Mesenchymal stem cell (in vitro differentiated cells and primary cell): ENCODE measurements at regions not wholly inside any gene's neighbourhood (a gene's known extent, or its start where the extent isn't known, plus 50 kb on each side); places are given as distances from the start of the nearest gene placed in this dataset.

Source experiments
- DNase-seq: peaks from one replicate; pipeline ENCODE4 v3.0.0-alpha.2; 2013
- H2AFZ ChIP-seq: one replicate; pipeline ENCODE4 v1.6.1; 2013; ENCODE audit warnings: low read depth, mild to moderate bottlenecking, control low read depth, inconsistent platforms, low read length, moderate library complexity
- H2AK5ac ChIP-seq: 2 replicates; pipeline ENCODE4 v1.6.1; 2013; ENCODE audit warnings: low read length, moderate library complexity, mild to moderate bottlenecking, inconsistent platforms; ENCODE audit not compliant: severe bottlenecking
- H2BK120ac ChIP-seq: one replicate; pipeline ENCODE4 v1.6.1; 2013; ENCODE audit warnings: low read depth, mild to moderate bottlenecking, inconsistent platforms, low read length, moderate library complexity
- H2BK12ac ChIP-seq, 2 experiments: one replicate each; pipeline ENCODE4 v1.6.1; 2013; ENCODE audit warnings: inconsistent platforms in 2 of 2, low read length in 2 of 2, mild to moderate bottlenecking in 2 of 2, moderate library complexity in 2 of 2, control low read depth in 1 of 2
- H2BK15ac ChIP-seq: one replicate; pipeline ENCODE4 v1.6.1; 2013; ENCODE audit warnings: mild to moderate bottlenecking, low read depth, inconsistent platforms; ENCODE audit not compliant: poor library complexity, severe bottlenecking
- H2BK5ac ChIP-seq: 2 replicates; pipeline ENCODE4 v1.6.1; 2013; ENCODE audit warnings: low read depth, mild to moderate bottlenecking, low read length, control low read depth, inconsistent platforms; ENCODE audit not compliant: poor library complexity, severe bottlenecking
- H3K14ac ChIP-seq, 2 experiments: one replicate each; pipeline ENCODE4 v1.6.1; 2013; ENCODE audit warnings: inconsistent platforms in 2 of 2, low read length in 2 of 2, control low read depth in 1 of 2, mild to moderate bottlenecking in 1 of 2, moderate library complexity in 1 of 2
- H3K18ac ChIP-seq, 2 experiments: one replicate each; pipeline ENCODE4 v1.6.1; 2013; ENCODE audit warnings: inconsistent platforms in 2 of 2, low read length in 2 of 2, control low read depth in 1 of 2, low read depth in 1 of 2, mild to moderate bottlenecking in 1 of 2
- H3K23ac ChIP-seq, 2 experiments: one replicate each; pipeline ENCODE4 v1.6.1; 2013; ENCODE audit warnings: inconsistent platforms in 2 of 2, low read length in 2 of 2, mild to moderate bottlenecking in 2 of 2, moderate library complexity in 2 of 2, control low read depth in 1 of 2
- H3K27ac ChIP-seq: 2 replicates; pipeline ENCODE4 v1.5.1; 2013; ENCODE audit warnings: mild to moderate bottlenecking, moderate library complexity, low read length, control low read depth, inconsistent platforms; ENCODE audit not compliant: poor library complexity, severe bottlenecking
- H3K27me3 ChIP-seq, 2 experiments: 2 replicates each; pipeline versions ENCODE4 v1.6.1 to v1.7.0; 2013; ENCODE audit warnings: low read length in 2 of 2, mild to moderate bottlenecking in 2 of 2, moderate library complexity in 2 of 2, control low read depth in 1 of 2, inconsistent platforms in 1 of 2; ENCODE audit not compliant: control insufficient read depth in 1 of 2, insufficient read depth in 1 of 2
- H3K36me3 ChIP-seq, 2 experiments: 2 replicates each; pipeline versions ENCODE4 v1.6.1 to v1.7.0; 2013; ENCODE audit warnings: low read length in 2 of 2, control low read depth in 1 of 2, inconsistent platforms in 1 of 2, low read depth in 1 of 2, mild to moderate bottlenecking in 1 of 2; ENCODE audit not compliant: insufficient read depth in 2 of 2, control insufficient read depth in 1 of 2
- H3K4ac ChIP-seq, 2 experiments: one replicate each; pipeline ENCODE4 v1.6.1; 2013; ENCODE audit warnings: inconsistent platforms in 2 of 2, low read length in 2 of 2, mild to moderate bottlenecking in 2 of 2, moderate library complexity in 2 of 2, control low read depth in 1 of 2, low read depth in 1 of 2
- H3K4me1 ChIP-seq: 2 replicates; pipeline ENCODE4 v1.6.1; 2013; ENCODE audit warnings: low read depth, low read length, control low read depth; ENCODE audit not compliant: control insufficient read depth, insufficient read depth
- H3K4me2 ChIP-seq: 2 replicates; pipeline ENCODE4 v1.6.1; 2013; ENCODE audit warnings: low read length, mild to moderate bottlenecking, inconsistent platforms; ENCODE audit not compliant: poor library complexity, severe bottlenecking
- H3K4me3 ChIP-seq, 2 experiments: 2 replicates each; pipeline versions ENCODE4 v1.5.1 to v1.7.0; 2013; ENCODE audit warnings: low read length in 2 of 2, mild to moderate bottlenecking in 2 of 2, control low read depth in 1 of 2, low read depth in 1 of 2; ENCODE audit not compliant: insufficient read depth in 1 of 2
- H3K79me1 ChIP-seq: replicated peaks from 2 replicates; pipeline ENCODE4 v1.6.1; 2013; ENCODE audit warnings: mild to moderate bottlenecking, control low read depth, low read length, inconsistent platforms; ENCODE audit not compliant: poor library complexity, severe bottlenecking
- H3K9ac ChIP-seq: 2 replicates; pipeline ENCODE4 v1.7.0; 2013; ENCODE audit warnings: mild to moderate bottlenecking, low read length, moderate library complexity
- H3K9me3 ChIP-seq: 2 replicates; pipeline ENCODE4 v1.7.0; 2013; ENCODE audit warnings: mild to moderate bottlenecking, low read length; ENCODE audit not compliant: control insufficient read depth
- H4K8ac ChIP-seq: one replicate; pipeline ENCODE4 v1.6.1; 2013; ENCODE audit warnings: inconsistent platforms, mild to moderate bottlenecking, low read length, moderate library complexity
- H4K91ac ChIP-seq: one replicate; pipeline ENCODE4 v1.6.1; 2013; ENCODE audit warnings: mild to moderate bottlenecking, low read length, inconsistent platforms
- WGBS: methylation state at CpG from one replicate; pipeline ENCODE4 v1.1.7; 2013; ENCODE audit warnings: mixed read lengths; 5-methylcytosine and 5-hydroxymethylcytosine counted together

GRCh38 chr13:89953581-89953980, 1393.9 kb upstream of the MIR17HG start:
- no peak for DNase-seq
- H4K8ac ChIP-seq: no peak overlapping the region
- H3K27ac ChIP-seq: no peak overlapping the region
- no peak overlapping the region for H2AFZ ChIP-seq
- H2AK5ac ChIP-seq: no peak overlapping the region
- H3K4me1 ChIP-seq: no peaks in the 10 kb centered on the region
- no peak overlapping the region for H2BK120ac ChIP-seq
- no peaks in the 10 kb centered on the region for H3K36me3 ChIP-seq
- no peaks in the 10 kb centered on the region for H3K79me1 ChIP-seq
- no peak overlapping the region for H3K14ac ChIP-seq
- no peak overlapping the region for H2BK5ac ChIP-seq
- H3K9ac ChIP-seq: no peak overlapping the region
- H3K9me3 ChIP-seq: peaks cover 15% of the 10 kb centered on the region
- H3K4ac ChIP-seq: no peak overlapping the region
- no peak overlapping the region for H4K91ac ChIP-seq
- H3K4me2 ChIP-seq: no peak overlapping the region
- no peak overlapping the region for H2BK12ac ChIP-seq
- 100% methylated on average over 2 of the region's 3 CpGs for WGBS
- H3K27me3 ChIP-seq: no peaks in the 10 kb centered on the region
- H3K23ac ChIP-seq: no peak overlapping the region
- H3K4me3 ChIP-seq: no peak overlapping the region
- H2BK15ac ChIP-seq: no peak overlapping the region
- H3K18ac ChIP-seq: no peak overlapping the region

- Histone ChIP-seq H3K18ac (no peak overlapping the region), H3K23ac (no peak overlapping the region)
- WGBS: no CpG with 5 or more reads among the region's 1 CpG
Measured at GRCh38 chr13:89955773-89956172, 1391.7 kb upstream of the MIR17HG start.

GRCh38 chr13:89959074-89959473, 1388.4 kb upstream of the MIR17HG start:
- no peak overlapping the region for H4K91ac ChIP-seq
- no peak for DNase-seq
- H3K4me3 ChIP-seq: no peak overlapping the region
- no peaks in the 10 kb centered on the region for H3K4me1 ChIP-seq
- H3K4ac ChIP-seq: no peak overlapping the region
- no peak overlapping the region for H3K18ac ChIP-seq
- peaks cover 14% of the 10 kb centered on the region for H3K9me3 ChIP-seq
- H2BK5ac ChIP-seq: no peak overlapping the region
- H2BK120ac ChIP-seq: no peak overlapping the region
- H2AFZ ChIP-seq: no peak overlapping the region
- H2BK15ac ChIP-seq: no peak overlapping the region
- no peak overlapping the region for H3K9ac ChIP-seq
- no peak overlapping the region for H2BK12ac ChIP-seq
- H3K14ac ChIP-seq: no peak overlapping the region
- H4K8ac ChIP-seq: no peak overlapping the region
- no peak overlapping the region for H3K27ac ChIP-seq
- H3K4me2 ChIP-seq: no peak overlapping the region
- no peaks in the 10 kb centered on the region for H3K36me3 ChIP-seq
- no peaks in the 10 kb centered on the region for H3K79me1 ChIP-seq
- WGBS: 95% methylated on average over 2 of the region's 2 CpGs
- no peaks in the 10 kb centered on the region for H3K27me3 ChIP-seq
- no peak overlapping the region for H3K23ac ChIP-seq
- no peak overlapping the region for H2AK5ac ChIP-seq

More at GRCh38 chr13:89955773-89956172, 1391.7 kb upstream of the MIR17HG start:
- no peak overlapping the region for H3K14ac ChIP-seq
- no peak for DNase-seq
- no peak overlapping the region for H3K27ac ChIP-seq
- H3K4me2 ChIP-seq: no peak overlapping the region
- no peak overlapping the region for H4K91ac ChIP-seq
- no peak overlapping the region for H2AK5ac ChIP-seq
- no peaks in the 10 kb centered on the region for H3K27me3 ChIP-seq
- H3K4me3 ChIP-seq: no peak overlapping the region
- H2AFZ ChIP-seq: no peak overlapping the region
- no peaks in the 10 kb centered on the region for H3K4me1 ChIP-seq
- H3K9me3 ChIP-seq: peaks cover 15% of the 10 kb centered on the region
- H2BK15ac ChIP-seq: no peak overlapping the region
- no peak overlapping the region for H2BK12ac ChIP-seq
- no peak overlapping the region for H2BK120ac ChIP-seq
- no peaks in the 10 kb centered on the region for H3K79me1 ChIP-seq
- H4K8ac ChIP-seq: no peak overlapping the region
- no peaks in the 10 kb centered on the region for H3K36me3 ChIP-seq
- H3K9ac ChIP-seq: no peak overlapping the region
- H2BK5ac ChIP-seq: no peak overlapping the region
- H3K4ac ChIP-seq: no peak overlapping the region

GRCh38 chr13:89965252-89965651, 1382.2 kb upstream of the MIR17HG start:
- no peak overlapping the region for H2AK5ac ChIP-seq
- no peaks in the 10 kb centered on the region for H3K27me3 ChIP-seq
- no peak overlapping the region for H3K4me3 ChIP-seq
- no peak overlapping the region for H3K9ac ChIP-seq
- H3K18ac ChIP-seq: no peak overlapping the region
- no peak overlapping the region for H3K4me2 ChIP-seq
- no peak for DNase-seq
- H3K79me1 ChIP-seq: no peaks in the 10 kb centered on the region
- no peaks in the 10 kb centered on the region for H3K4me1 ChIP-seq
- no peak overlapping the region for H2BK15ac ChIP-seq
- H3K27ac ChIP-seq: no peak overlapping the region
- H3K36me3 ChIP-seq: no peaks in the 10 kb centered on the region
- no CpG with 5 or more reads among the region's 1 CpG for WGBS
- no peaks in the 10 kb centered on the region for H3K9me3 ChIP-seq
- no peak overlapping the region for H3K4ac ChIP-seq
- no peak overlapping the region for H4K91ac ChIP-seq
- no peak overlapping the region for H2BK5ac ChIP-seq
- no peak overlapping the region for H4K8ac ChIP-seq
- no peak overlapping the region for H2BK120ac ChIP-seq
- H2BK12ac ChIP-seq: no peak overlapping the region
- H3K14ac ChIP-seq: no peak overlapping the region
- H2AFZ ChIP-seq: no peak overlapping the region
- H3K23ac ChIP-seq: no peak overlapping the region
